ENCODE measurements at regions not wholly inside any gene's neighbourhood (a gene's known extent, or its start where the extent isn't known, plus 50 kb on each side); places are given as distances from the start of the nearest gene placed in this dataset.

DNA sequence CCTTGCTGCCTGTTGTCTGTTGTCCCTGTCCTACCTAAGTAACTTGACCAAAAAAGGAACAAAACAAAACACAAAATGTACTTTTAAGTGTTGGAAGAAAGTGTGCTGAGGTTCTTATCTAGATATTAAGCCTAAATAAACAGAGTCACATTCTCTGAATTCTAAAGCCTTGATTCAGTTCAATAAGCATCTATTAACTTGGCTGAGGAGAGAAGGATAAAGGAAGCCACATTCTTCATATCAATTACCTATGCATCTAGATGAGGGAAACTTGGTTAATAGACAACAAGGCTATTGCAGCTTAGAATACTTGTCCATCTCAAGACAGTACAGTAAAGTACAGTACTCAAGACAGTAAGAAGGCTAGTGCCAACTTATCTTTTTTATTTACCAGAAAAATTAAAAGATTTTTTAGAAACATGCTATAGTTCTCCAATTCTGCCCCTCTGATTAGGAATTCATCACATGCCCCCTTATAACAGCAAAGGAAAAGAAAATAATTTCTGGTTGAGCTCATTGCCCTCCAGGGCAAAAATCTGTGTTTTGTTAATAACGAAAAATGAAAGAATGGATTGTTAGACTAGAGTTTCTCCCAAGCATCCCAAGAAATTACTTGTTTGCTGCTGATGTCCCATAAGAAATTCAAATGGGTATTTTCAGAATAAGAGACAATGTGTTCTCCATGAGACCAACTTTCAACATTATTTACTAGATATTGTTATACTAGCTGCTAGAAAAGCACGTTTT lies 546.5 kb upstream of the SEMA3D start:
- H3K9me3 ChIP-seq (ENCODE audit: severe bottlenecking): no peaks in the 10 kb centered on the region
- H3K27me3 ChIP-seq (ENCODE audit: insufficient read depth, low read depth, severe bottlenecking): no peaks in the 10 kb centered on the region
- no peak overlapping the region for H3K27ac ChIP-seq
- H3K36me3 ChIP-seq: no peaks in the 10 kb centered on the region
- TF ChIP-seq, protein P1, sequence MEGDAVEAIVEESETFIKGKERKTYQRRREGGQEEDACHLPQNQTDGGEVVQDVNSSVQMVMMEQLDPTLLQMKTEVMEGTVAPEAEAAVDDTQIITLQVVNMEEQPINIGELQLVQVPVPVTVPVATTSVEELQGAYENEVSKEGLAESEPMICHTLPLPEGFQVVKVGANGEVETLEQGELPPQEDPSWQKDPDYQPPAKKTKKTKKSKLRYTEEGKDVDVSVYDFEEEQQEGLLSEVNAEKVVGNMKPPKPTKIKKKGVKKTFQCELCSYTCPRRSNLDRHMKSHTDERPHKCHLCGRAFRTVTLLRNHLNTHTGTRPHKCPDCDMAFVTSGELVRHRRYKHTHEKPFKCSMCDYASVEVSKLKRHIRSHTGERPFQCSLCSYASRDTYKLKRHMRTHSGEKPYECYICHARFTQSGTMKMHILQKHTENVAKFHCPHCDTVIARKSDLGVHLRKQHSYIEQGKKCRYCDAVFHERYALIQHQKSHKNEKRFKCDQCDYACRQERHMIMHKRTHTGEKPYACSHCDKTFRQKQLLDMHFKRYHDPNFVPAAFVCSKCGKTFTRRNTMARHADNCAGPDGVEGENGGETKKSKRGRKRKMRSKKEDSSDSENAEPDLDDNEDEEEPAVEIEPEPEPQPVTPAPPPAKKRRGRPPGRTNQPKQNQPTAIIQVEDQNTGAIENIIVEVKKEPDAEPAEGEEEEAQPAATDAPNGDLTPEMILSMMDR (IDR thresholded peaks at IDR 0.05; ENCODE audit: low read depth, low read length): no peak
- no peak overlapping the region for H3K4me3 ChIP-seq (ENCODE audit: low read depth, low read length)
- no peak for DNase-seq

- TF ChIP-seq, protein P1 (IDR thresholded peaks at IDR 0.05; ENCODE audit: low read depth, low read length): no peak
- H3K27me3 ChIP-seq (ENCODE audit: insufficient read depth, low read depth, severe bottlenecking): no peaks in the 10 kb centered on the region
Observed at GRCh38 chr7:85730012-85730411, 543.2 kb upstream of the SEMA3D start.

GRCh38 chr7:85725026-85725425 lies 538.2 kb upstream of the SEMA3D start:
- Histone ChIP-seq H3K27me3 (ENCODE audit: insufficient read depth, low read depth, severe bottlenecking) (no peaks in the 10 kb centered on the region), H3K36me3 (no peaks in the 10 kb centered on the region), H3K4me3 (ENCODE audit: low read depth, low read length) (no peak overlapping the region), H3K9me3 (ENCODE audit: severe bottlenecking) (no peaks in the 10 kb centered on the region), H3K27ac (no peak overlapping the region)
- TF ChIP-seq, protein P1 (IDR thresholded peaks at IDR 0.05; ENCODE audit: low read depth, low read length): no peak
- no peak for DNase-seq

More at GRCh38 chr7:85730012-85730411, 543.2 kb upstream of the SEMA3D start:
- Histone ChIP-seq H3K27ac (no peak overlapping the region), H3K36me3 (no peaks in the 10 kb centered on the region), H3K4me3 (ENCODE audit: low read depth, low read length) (no peak overlapping the region), H3K9me3 (ENCODE audit: severe bottlenecking) (no peaks in the 10 kb centered on the region)
- DNase-seq: no peak

GRCh38 chr7:85719981-85720953 lies 533.4 kb upstream of the SEMA3D start:
- Histone ChIP-seq H3K4me3 (ENCODE audit: low read depth, low read length) (no peak overlapping the region), H3K36me3 (no peaks in the 10 kb centered on the region), H3K9me3 (ENCODE audit: severe bottlenecking) (no peaks in the 10 kb centered on the region), H3K27ac (no peak overlapping the region), H3K27me3 (ENCODE audit: insufficient read depth, low read depth, severe bottlenecking) (no peaks in the 10 kb centered on the region)
- no peak for DNase-seq
- TF ChIP-seq, protein P1 (IDR thresholded peaks at IDR 0.05; ENCODE audit: low read depth, low read length): no peak

GRCh38 chr7:85716353-85716752 lies 529.5 kb upstream of the SEMA3D start:
- no peak overlapping the region for H3K27ac ChIP-seq
- DNase-seq: no peak
- H3K4me3 ChIP-seq (ENCODE audit: low read depth, low read length): no peak overlapping the region
- no peaks in the 10 kb centered on the region for H3K9me3 ChIP-seq (ENCODE audit: severe bottlenecking)
- no peaks in the 10 kb centered on the region for H3K27me3 ChIP-seq (ENCODE audit: insufficient read depth, low read depth, severe bottlenecking)
- TF ChIP-seq, protein P1 (IDR thresholded peaks at IDR 0.05; ENCODE audit: low read depth, low read length): no peak
- H3K36me3 ChIP-seq: no peaks in the 10 kb centered on the region
